SK-N-SH treated with all-trans-retinoic acid at 6 μM for 48 hours (cell line): ENCODE measurements at regions not wholly inside any gene's neighbourhood (a gene's known extent, or its start where the extent isn't known, plus 50 kb on each side); places are given as distances from the start of the nearest gene placed in this dataset.

Source experiments
- GLIS3 ChIP-seq: fragments of 250-450 bp; sonication (Bioruptor Pico); IDR thresholded peaks from 2 replicates; pipeline ENCODE4 v1.5.0; 2020; ENCODE audit warnings: mild to moderate bottlenecking, moderate library complexity
- RARB ChIP-seq: fragments of 250-450 bp; sonication (Bioruptor Pico); IDR thresholded peaks from 2 replicates; pipeline ENCODE4 v1.8.0; 2021; ENCODE audit warnings: mild to moderate bottlenecking, moderate library complexity
- ZFP3 ChIP-seq: fragments of 250-450 bp; sonication (Bioruptor Pico); IDR thresholded peaks from 2 replicates; pipeline ENCODE4 v1.5.0; 2020; ENCODE audit warnings: mild to moderate bottlenecking, moderate library complexity
- ZFP30 ChIP-seq: fragments of 450-650 bp; formaldehyde crosslinking; IDR thresholded peaks from 2 replicates; pipeline ENCODE4 v1.5.0; 2022; ENCODE audit warnings: mild to moderate bottlenecking, moderate library complexity
- ZNF8 ChIP-seq: fragments of 450-650 bp; formaldehyde crosslinking; IDR thresholded peaks from 2 replicates; pipeline ENCODE4 v1.5.0; 2020; ENCODE audit warnings: mild to moderate bottlenecking, moderate library complexity
- TF ChIP-seq, protein P1 (sequence below): fragments of 250-450 bp; sonication (Bioruptor Pico); IDR thresholded peaks from 2 replicates; pipeline ENCODE4 v1.8.0; 2020; ENCODE audit warnings: mild to moderate bottlenecking, moderate library complexity, borderline replicate concordance
- TF ChIP-seq, protein P2 (sequence below): fragments of 250-450 bp; sonication (Bioruptor Pico); IDR thresholded peaks from 2 replicates; pipeline ENCODE4 v1.8.0; 2021; ENCODE audit warnings: low read depth, mild to moderate bottlenecking, moderate library complexity, borderline replicate concordance

DNA sequence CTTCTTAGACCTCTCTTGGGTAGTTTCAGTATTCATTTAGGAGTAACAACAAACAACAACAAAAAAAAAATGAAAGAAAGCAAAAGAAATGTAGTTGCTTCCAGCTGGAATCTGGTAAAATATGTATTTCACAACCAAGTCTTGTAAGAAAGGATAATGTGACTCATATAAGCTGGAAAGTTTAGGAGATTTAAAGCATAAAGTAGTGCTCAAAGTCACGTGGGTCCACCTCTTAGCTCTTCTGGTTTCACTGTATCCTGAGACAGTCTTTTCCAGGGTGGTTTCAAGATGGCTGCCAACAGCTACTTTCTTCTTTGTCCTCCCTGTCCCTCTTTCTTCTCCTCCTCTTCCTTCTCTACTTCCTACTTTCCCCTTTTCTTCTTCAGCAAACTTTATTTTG lies 69.5 kb upstream of the CDK13 start:
- TF ChIP-seq, protein P1, sequence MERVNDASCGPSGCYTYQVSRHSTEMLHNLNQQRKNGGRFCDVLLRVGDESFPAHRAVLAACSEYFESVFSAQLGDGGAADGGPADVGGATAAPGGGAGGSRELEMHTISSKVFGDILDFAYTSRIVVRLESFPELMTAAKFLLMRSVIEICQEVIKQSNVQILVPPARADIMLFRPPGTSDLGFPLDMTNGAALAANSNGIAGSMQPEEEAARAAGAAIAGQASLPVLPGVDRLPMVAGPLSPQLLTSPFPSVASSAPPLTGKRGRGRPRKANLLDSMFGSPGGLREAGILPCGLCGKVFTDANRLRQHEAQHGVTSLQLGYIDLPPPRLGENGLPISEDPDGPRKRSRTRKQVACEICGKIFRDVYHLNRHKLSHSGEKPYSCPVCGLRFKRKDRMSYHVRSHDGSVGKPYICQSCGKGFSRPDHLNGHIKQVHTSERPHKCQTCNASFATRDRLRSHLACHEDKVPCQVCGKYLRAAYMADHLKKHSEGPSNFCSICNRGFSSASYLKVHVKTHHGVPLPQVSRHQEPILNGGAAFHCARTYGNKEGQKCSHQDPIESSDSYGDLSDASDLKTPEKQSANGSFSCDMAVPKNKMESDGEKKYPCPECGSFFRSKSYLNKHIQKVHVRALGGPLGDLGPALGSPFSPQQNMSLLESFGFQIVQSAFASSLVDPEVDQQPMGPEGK = no peak
- TF ChIP-seq, protein P2, sequence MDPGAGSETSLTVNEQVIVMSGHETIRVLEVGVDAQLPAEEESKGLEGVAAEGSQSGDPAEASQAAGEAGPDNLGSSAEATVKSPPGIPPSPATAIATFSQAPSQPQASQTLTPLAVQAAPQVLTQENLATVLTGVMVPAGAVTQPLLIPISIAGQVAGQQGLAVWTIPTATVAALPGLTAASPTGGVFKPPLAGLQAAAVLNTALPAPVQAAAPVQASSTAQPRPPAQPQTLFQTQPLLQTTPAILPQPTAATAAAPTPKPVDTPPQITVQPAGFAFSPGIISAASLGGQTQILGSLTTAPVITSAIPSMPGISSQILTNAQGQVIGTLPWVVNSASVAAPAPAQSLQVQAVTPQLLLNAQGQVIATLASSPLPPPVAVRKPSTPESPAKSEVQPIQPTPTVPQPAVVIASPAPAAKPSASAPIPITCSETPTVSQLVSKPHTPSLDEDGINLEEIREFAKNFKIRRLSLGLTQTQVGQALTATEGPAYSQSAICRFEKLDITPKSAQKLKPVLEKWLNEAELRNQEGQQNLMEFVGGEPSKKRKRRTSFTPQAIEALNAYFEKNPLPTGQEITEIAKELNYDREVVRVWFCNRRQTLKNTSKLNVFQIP (CRISPR knock-in tag) = no peak
- TF ChIP-seq ZFP30 (CRISPR knock-in tag) (no peak), GLIS3 (CRISPR knock-in tag) (no peak), RARB (no peak), ZNF8 (CRISPR knock-in tag) (no peak), ZFP3 (no peak)
